ENCODE measurements at regions not wholly inside any gene's neighbourhood (a gene's known extent, or its start where the extent isn't known, plus 50 kb on each side); places are given as distances from the start of the nearest gene placed in this dataset.

- TF ChIP-seq FOXA1 (IDR thresholded peaks at IDR 0.05) (no peak), FOXM1 (IDR thresholded peaks at IDR 0.05; ENCODE audit: borderline replicate concordance) (no peak), SP1 (IDR thresholded peaks at IDR 0.05) (no peak), ELF4 (IDR thresholded peaks at IDR 0.05) (no peak), SUZ12 (IDR thresholded peaks at IDR 0.05) (no peak), HDGF (IDR thresholded peaks at IDR 0.05; ENCODE audit: borderline replicate concordance) (no peak), FOXK2 (IDR thresholded peaks at IDR 0.05) (no peak)
These were observed 70.1 kb upstream of the TENT5A start for GRCh38 chr6:81822568-81822967.
